ENCODE measurements at regions not wholly inside any gene's neighbourhood (a gene's known extent, or its start where the extent isn't known, plus 50 kb on each side); places are given as distances from the start of the nearest gene placed in this dataset.

- DNase-seq = no peak
These were observed 1074.2 kb upstream of the INTU start for GRCh38 chr4:126558596-126558995.

DNA sequence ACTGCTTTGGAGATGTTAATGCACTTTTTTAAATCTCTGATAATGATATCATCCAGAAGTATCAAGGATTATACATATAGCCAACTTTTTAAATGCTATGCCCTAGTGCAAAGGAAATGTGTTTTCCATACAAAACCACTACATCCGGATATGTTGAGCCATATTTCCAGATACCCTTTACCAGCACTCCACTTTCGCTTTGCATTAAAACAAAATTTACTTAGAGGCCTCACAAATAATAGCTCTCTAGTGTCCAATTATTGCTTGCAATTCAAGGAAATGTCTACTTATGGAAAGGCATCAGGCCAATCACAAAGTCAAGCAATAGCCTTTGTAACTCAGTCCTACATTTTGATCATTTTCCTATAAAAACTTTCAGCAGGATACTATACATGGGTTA, 1072.8 kb upstream of the INTU start:
- no peak for DNase-seq

DNA sequence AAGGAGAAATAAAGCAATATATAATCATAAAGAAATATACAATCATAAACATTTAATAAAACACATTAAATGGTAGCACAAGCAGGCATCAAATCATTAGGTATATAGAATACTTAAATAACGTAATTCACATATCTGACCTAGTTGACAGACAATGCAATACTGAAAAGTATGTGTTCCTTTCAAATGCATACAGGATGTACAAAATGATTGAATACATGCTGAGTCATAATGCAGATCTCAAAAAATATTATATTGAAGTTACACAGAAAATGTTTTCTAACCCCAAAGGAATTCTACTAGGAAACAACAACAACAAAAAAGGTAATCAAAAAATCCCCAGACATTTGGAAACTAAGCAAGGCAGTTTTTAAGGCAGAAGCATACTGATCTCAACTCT, 1072.0 kb upstream of the INTU start:
- DNase-seq = no peak

DNA sequence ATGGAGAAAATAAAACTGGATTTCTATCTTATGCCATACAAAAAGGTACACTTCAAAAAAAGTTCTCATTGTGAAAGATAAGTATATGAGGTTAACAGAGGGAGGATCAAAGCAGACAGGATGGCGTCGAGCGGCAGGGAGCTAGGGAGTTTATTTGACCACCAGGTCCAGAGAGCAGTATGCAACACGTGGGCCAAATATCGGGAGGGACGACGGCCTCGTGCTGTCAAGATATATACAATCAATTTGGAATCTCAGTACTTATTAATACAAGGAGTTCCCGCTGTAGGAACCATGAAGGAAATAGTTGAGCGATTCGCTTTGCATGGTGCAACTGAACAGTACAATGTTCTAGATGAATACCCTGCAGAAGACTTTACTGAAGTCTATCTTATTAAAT, 1069.4 kb upstream of the INTU start:
- no peak for DNase-seq

GRCh38 chr4:126564283-126564854, 1068.4 kb upstream of the INTU start:
- no peak for DNase-seq

- no peak for DNase-seq
These were observed 1063.8 kb upstream of the INTU start for GRCh38 chr4:126568652-126569570.

DNA sequence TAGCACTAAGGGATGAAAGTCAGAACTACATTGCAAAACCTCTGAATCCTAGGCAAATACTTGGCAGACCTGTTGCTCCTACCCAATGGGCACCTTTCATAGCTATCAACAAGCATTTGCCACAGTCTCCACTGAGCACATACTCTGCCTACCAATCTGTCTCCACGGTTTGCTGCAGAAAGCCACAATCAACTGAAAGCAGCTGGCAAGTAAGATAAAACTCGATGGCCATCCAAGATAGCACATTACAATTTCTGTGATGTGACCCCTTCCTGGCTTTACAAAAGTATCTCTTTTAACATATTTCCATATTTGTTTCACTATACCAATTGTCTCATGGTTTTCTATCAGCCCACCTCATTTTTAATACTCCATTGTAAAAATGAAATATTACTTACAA, 1060.5 kb upstream of the INTU start:
- DNase-seq = no peak

- DNase-seq = no peak
These were observed 1050.0 kb upstream of the INTU start for GRCh38 chr4:126582737-126583136.

GRCh38 chr4:126583509-126583908, 1049.2 kb upstream of the INTU start:
- DNase-seq = no peak

GRCh38 chr4:126591583-126591982, 1041.2 kb upstream of the INTU start:
- DNase-seq = no peak

DNA sequence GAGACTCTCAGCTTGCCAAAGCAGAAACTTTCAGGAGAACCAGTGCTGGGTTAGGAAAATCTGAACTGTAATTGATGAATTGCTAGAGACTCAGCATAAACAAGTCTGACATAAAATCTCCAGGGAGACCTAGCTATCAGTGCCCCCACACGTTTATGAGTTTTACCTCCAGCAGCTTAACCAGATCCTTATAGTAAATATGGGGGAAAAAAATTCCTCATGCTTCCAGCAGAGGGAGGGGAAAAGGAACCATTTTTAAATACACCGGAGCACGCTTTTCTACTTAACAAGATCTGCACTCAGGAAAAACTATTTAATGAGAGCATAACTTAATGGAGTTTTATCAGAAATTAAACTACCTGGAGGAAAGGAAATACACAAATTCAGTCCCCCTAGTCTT, 1040.7 kb upstream of the INTU start:
- DNase-seq = no peak

GRCh38 chr4:126593626-126594025, 1039.1 kb upstream of the INTU start:
- DNase-seq = no peak

GRCh38 chr4:126595643-126596042, 1037.1 kb upstream of the INTU start:
- no peak for DNase-seq

DNA sequence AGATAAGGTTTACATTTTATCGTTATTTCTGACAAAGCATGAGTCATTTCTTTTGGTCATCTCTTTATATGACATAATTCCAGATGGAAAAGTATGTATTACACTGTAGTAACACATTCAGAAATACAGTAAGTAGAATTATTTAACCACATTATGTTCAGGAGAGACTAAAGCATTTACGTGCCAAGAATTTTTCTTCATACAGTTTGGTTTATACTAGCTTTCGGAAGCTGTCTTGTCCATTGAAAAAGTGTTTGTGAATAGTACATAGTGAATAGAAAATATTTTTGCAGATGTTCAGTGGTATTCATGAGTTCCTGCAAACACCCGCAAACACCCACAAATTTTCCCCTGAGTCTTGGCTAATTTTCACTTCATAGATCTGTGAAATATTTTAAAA, 1033.0 kb upstream of the INTU start:
- no peak for DNase-seq

- no peak for DNase-seq
These were observed 1029.5 kb upstream of the INTU start for GRCh38 chr4:126603210-126603609.

GRCh38 chr4:126603825-126604224, 1028.9 kb upstream of the INTU start:
- no peak for DNase-seq

GRCh38 chr4:126604268-126604867, 1028.4 kb upstream of the INTU start:
- DNase-seq = no peak

- DNase-seq = no peak
These were observed 1021.8 kb upstream of the INTU start for GRCh38 chr4:126610933-126611332.

- no peak for DNase-seq
These were observed 1020.9 kb upstream of the INTU start for GRCh38 chr4:126611900-126612299.

DNA sequence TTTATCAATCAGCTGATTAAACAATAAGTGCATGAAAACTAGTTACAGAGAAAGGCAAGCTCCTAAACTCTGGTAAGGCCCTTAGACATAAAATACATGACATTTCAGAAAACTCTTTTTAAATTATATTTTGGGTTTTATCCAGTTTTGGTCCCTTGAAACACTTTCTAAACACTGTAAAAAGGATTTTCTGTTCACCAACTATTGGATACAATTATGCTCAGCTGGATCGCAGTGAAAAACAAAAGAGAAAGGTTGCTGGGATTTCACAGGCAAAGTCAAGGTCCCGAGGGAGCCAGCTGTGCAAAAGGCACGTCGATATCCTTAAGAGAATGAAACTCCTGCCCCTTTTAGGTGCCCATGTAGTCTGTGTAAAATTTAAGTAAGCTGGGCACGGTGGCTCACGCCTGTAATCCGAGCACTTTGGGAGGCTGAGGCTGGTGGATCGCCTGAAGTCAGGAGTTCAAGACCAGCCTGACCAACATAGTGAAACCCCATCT, 1018.4 kb upstream of the INTU start:
- DNase-seq = no peak

GRCh38 chr4:126616795-126617194, 1016.0 kb upstream of the INTU start:
- no peak for DNase-seq

- no peak for DNase-seq
These were observed 1005.5 kb upstream of the INTU start for GRCh38 chr4:126627255-126627654.

- DNase-seq = no peak
These were observed 1003.8 kb upstream of the INTU start for GRCh38 chr4:126628933-126629332.

- DNase-seq = no peak
These were observed 1002.5 kb upstream of the INTU start for GRCh38 chr4:126630230-126630629.
